GM18868 (cell line): ENCODE measurements at regions not wholly inside any gene's neighbourhood (a gene's known extent, or its start where the extent isn't known, plus 50 kb on each side); places are given as distances from the start of the nearest gene placed in this dataset.
"Not testable (repeated sequence)": the region's sequence is repeated elsewhere in the genome, so short reads cannot be mapped to it uniquely, and the experiment has no call there.

Source experiments
- ATAC-seq: cut with Tn5 transposase; IDR thresholded peaks from one replicate; pipeline ENCODE4 v1.9.1; 2021; ENCODE audit warnings: mild to moderate bottlenecking, moderate library complexity; ENCODE audit not compliant: unreplicated experiment

DNA sequence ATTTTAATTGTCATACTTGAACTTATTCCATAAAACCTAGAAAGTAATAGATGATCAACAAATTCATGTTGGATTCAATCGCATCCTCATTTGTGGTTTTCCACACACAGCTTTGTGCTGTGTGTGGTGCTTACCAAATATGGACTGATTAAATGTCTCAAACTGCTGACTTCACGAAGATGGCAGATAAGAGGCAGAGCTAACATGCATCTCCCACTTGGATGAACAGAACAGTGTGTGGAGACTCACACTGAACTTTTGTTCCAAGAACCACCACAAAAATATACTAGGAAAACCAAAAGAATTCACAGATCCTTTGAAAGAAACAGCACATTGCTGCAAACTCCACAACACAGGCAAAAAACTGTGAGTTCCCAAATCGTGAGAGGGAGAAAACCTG lies 603.7 kb downstream of the TENT5A start:
- no peak for ATAC-seq

DNA sequence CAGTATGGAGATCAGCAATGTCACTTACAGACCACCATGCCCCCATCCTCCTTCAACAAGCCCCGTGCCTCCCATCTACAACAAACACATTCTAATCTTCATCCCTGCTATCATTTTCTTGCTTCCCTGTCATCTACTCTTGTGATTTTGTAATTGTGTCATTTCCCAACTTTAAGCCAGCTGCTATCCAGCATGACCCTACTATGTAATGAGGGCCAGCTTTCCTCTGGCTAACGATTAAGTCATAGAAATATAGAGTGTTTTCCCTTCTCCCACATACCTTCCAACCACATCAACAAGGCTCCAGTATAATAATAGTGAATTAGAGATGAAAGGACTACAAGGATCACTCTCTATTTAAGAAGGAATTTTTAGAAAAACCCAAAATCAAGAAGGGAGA lies 607.0 kb downstream of the TENT5A start:
- no peak for ATAC-seq

DNA sequence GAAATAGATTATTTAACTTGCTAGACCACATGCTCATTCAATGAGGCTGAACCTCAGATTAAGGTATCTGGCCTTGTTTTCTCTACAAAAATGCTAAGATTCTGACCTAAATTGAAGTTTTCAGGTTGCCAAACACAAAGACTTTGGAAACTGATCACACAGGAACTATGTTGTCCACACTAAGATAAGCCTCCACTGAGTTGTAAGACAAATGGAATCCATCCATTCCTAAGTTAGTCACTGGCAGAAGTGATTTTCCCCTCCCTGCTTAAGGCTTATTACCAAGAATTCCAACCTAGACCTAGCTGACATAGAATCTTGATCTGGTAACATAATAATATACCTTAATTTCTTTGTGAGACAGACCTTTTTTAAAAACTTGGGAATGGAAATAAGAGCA lies 608.1 kb downstream of the TENT5A start:
- ATAC-seq: no peak

- ATAC-seq: no peak
Measured at GRCh38 chr6:81138236-81138635, 614.2 kb downstream of the TENT5A start.

- no peak for ATAC-seq
Measured at GRCh38 chr6:81130969-81131368, 621.5 kb downstream of the TENT5A start.

DNA sequence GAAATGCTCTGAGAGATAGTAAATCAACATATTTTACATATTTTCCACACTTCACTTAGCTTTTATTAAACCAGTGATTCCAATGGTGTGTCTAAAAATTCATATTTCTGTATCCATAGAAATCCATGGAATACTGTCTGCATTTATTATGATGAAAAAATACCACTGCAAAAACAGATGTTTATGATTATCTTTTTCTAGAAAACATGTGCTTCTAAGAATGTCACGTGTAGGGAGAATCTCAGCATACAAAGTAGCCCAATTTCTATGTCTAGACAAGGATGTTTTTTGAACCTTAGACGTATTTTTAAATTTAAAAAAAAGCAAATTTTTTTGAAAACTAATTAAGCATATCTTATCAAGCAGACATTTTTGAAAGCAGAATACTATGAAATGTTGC lies 622.4 kb downstream of the TENT5A start:
- no peak for ATAC-seq

DNA sequence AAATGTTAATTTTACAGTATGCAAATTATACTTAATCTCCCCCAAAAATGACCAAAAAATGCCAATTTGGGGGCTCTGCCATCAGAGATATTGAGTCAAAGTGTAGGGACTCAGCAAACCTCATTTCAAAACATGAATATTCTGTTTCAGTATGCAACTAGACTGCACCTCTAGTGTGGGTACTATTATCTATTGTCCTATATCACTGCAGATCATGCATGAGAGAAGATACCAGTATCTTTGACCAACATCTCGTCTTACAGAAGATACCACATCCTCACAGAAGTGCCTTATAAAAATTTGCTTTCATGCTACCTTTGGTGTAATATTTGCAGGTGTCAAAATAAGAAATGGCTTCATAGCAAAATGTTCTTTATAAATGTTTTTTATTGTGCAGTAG lies 623.8 kb downstream of the TENT5A start:
- no peak for ATAC-seq

- ATAC-seq: no peak
Measured at GRCh38 chr6:81126150-81126549, 626.3 kb downstream of the TENT5A start.

DNA sequence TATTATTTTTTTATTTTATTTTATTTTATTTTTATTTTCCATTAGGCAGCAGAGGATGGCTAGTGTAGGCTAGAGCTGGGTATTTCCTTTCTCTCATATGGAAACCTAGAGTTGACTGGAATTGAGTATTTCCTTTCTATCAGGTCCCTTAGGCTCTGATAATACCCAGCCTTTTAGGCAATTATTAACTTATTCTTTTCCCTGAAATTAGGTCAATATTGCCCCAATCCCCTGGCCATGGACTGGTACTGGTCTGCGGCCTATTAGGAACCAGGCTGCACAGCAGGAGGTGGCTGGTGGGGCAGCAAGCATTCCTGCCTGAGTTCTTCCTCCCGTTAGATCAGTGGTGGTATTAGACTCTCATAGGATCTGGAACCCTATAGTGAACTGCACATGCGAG lies 632.2 kb downstream of the TENT5A start:
- no peak for ATAC-seq

DNA sequence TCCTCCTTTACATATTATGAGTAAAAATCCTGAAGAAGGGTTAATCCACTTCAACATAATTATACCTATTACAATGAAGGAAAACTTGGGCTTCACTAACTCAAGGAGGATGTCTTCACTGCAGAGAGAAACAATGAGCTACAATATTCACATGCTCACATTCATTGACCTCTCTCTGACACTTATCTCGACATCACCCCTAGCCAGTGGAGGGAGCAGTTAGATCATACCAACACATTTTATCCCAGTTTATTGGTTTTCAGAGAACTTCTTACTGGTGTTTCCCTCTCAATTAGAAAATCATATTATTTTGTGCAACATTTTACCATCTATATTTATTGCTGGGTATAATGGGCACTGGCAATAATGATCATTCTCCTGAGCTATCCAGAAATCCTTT lies 646.5 kb downstream of the TENT5A start:
- no peak for ATAC-seq

- ATAC-seq: no peak
Measured at GRCh38 chr6:81098109-81098814, 654.2 kb downstream of the TENT5A start.

GRCh38 chr6:81096464-81096863 lies 656.0 kb downstream of the TENT5A start:
- ATAC-seq: not testable (repeated sequence)

- ATAC-seq: no peak
Measured at GRCh38 chr6:81093051-81093450, 659.4 kb downstream of the TENT5A start.

- ATAC-seq: no peak
Measured at GRCh38 chr6:81088145-81088544, 664.3 kb downstream of the TENT5A start.

DNA sequence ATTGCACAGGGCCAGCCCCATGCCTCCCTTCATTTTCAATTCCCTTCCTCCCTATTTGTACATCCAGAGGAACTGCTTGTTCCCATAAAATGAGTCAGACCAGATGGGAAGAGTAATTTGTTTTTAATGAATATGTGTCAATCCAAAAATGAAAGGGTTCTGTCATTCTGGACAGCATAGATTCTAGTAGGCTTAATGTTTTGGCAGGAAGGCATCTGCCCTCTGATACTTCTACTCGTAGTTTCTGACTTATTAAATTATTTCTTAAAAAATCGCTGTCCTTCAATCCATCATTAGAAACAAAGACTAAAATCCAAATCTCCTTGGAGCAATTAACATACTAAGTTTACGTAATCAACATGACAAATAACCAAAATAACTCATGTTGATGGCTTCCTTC lies 665.5 kb downstream of the TENT5A start:
- ATAC-seq: no peak

GRCh38 chr6:81085431-81085790 lies 667.1 kb downstream of the TENT5A start:
- no peak for ATAC-seq

DNA sequence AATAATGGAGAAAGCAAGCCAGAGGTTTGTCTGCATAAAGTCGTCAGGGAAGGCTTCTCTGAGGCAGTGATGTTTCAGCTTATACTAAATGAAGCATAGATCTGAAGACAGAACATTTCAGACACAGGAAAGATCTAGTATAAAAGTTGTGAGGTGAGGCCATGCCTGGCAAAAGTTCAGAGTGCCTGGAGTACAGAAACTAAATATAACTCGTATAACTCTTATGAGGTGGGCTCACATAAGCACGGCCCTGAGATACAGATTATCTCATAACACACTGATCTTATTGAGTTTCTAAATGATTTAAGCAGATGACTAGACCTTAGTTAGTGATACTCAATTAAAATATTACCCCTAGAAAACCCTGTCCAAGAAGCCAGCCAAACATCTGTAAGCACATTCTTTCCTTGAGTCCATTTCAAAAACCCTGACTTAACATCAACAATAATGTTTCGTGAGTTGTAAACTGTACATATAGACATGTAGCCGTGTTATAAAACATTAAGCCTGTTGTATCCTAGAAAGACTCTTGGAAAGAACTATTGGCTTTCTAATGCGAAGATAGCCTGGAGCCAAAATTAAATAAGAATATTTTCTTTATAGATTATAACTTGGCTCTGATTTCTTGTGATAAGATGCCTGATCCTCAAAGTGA lies 667.6 kb downstream of the TENT5A start:
- no peak for ATAC-seq

- no peak for ATAC-seq
Measured at GRCh38 chr6:81075974-81076373, 676.5 kb downstream of the TENT5A start.

GRCh38 chr6:81073318-81073717 lies 679.2 kb downstream of the TENT5A start:
- no peak for ATAC-seq

- ATAC-seq: no peak
Measured at GRCh38 chr6:81071121-81071520, 681.4 kb downstream of the TENT5A start.

DNA sequence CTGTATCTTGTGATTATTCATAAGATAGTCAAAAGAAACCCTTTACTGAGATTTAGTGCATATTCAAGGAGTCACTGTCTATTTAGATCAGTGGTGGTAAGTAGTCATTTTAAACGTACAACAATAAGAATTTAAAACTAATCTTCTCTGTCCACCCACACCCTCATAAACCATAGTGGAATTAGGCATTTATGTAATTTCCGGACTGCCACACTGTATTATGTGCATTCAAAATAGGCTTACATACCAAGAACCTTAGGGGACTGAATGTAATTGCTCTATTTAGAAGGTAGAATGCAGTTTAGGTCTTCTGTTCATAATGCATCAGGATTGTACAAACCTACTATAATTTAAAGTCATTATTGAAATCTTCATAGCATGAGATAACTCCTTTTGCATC lies 685.4 kb downstream of the TENT5A start:
- no peak for ATAC-seq

GRCh38 chr6:81063891-81064290 lies 688.6 kb downstream of the TENT5A start:
- no peak for ATAC-seq

DNA sequence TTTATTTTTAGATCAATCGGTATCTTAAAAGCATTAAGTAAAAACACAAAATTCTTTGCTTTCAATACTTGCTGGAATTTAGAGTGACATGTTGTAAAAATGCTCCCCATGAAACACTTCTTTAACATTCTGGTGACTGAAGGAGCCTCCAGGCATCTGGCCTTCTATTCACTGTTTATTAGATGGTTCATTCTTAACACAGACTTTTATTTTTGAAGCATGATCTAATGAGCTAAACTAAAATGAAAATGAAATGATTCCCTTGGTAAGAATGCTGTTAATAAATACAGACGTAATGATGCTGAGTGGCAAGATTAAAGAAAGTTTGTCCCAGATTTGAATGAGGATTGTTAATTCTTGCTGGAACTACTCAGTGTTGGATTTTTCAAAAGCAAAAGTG lies 698.4 kb downstream of the TENT5A start:
- no peak for ATAC-seq
